ENCODE measurements at regions not wholly inside any gene's neighbourhood (a gene's known extent, or its start where the extent isn't known, plus 50 kb on each side); places are given as distances from the start of the nearest gene placed in this dataset.

DNA sequence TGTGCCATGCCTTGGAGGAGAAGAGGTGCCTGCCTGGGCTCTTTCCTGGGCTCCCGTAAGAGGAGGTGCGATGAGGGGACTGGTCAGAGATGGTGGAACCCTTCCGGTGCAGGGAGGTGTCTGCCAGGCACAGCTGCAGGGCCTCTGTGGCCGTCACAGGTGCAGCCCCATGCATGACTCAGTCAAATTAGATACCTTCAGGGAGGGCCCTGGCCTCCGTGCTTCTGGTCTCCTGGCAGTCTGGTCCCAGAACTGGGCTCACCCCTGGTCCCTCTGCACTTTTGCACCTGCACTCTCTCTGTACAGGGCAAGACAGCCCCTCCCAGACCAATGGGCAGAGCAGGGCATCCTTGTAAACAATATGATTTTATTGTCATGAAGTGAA, 49.9 kb upstream of the LRPAP1 start:
- no peak overlapping the region for H3K27ac Mint-ChIP-seq
- no peak for DNase-seq
- no peaks in the 10 kb centered on the region for H3K36me3 Mint-ChIP-seq (ENCODE audit: low read depth)

More for the DNA sequence above, 49.9 kb upstream of the LRPAP1 start:
- Mint-ChIP-seq H3K4me1 (peaks cover 28% of the 10 kb centered on the region), H3K27me3 (ENCODE audit: low read depth, poor library complexity) (peaks cover 29% of the 10 kb centered on the region), H3K9me3 (no peaks in the 10 kb centered on the region), H3K4me3 (no peak overlapping the region)
- TF ChIP-seq, protein P1, sequence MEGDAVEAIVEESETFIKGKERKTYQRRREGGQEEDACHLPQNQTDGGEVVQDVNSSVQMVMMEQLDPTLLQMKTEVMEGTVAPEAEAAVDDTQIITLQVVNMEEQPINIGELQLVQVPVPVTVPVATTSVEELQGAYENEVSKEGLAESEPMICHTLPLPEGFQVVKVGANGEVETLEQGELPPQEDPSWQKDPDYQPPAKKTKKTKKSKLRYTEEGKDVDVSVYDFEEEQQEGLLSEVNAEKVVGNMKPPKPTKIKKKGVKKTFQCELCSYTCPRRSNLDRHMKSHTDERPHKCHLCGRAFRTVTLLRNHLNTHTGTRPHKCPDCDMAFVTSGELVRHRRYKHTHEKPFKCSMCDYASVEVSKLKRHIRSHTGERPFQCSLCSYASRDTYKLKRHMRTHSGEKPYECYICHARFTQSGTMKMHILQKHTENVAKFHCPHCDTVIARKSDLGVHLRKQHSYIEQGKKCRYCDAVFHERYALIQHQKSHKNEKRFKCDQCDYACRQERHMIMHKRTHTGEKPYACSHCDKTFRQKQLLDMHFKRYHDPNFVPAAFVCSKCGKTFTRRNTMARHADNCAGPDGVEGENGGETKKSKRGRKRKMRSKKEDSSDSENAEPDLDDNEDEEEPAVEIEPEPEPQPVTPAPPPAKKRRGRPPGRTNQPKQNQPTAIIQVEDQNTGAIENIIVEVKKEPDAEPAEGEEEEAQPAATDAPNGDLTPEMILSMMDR (IDR thresholded peaks at IDR 0.05): no peak
